ENCODE measurements at regions not wholly inside any gene's neighbourhood (a gene's known extent, or its start where the extent isn't known, plus 50 kb on each side); places are given as distances from the start of the nearest gene placed in this dataset.

DNA sequence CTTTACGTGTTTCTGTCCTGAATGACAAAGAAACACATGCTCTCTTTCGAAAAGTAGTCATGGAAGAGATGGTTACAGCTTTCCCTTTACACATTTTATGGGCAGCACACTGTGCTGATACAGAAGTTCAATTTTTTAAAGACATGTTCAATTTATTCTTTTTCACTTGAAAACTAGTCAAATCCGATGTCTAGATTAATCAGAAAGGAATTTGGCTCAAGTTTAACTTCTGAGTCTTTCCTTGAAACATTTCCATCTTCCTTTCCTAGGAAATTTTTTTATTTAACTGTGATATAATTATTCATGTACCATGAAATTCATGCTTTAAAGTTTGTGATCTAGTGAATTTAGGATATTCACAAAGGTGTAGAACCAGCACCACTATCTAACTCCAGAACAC, 360.1 kb downstream of the TNS3 start:
- FAIRE-seq, result no peak
- TF ChIP-seq CTCF (IDR thresholded peaks at IDR 0.05), result no peak
- H3K4me1 ChIP-seq, result no peaks in the 10 kb centered on the region
- no peaks in the 10 kb centered on the region for H3K36me3 ChIP-seq
- no peak overlapping the region for H3K4me3 ChIP-seq
- no peaks in the 10 kb centered on the region for H3K27me3 ChIP-seq
- no peak overlapping the region for H3K27ac ChIP-seq
- H3K9me3 ChIP-seq, result no peaks in the 10 kb centered on the region
- DNase-seq, result no peak
- intact Hi-C loops (cut with DNase I), result no loop called here
- WGBS, 2 donors, result 74 to 76% methylated on average over 3 of the region's 3 CpGs
- ATAC-seq, result no peak

DNA sequence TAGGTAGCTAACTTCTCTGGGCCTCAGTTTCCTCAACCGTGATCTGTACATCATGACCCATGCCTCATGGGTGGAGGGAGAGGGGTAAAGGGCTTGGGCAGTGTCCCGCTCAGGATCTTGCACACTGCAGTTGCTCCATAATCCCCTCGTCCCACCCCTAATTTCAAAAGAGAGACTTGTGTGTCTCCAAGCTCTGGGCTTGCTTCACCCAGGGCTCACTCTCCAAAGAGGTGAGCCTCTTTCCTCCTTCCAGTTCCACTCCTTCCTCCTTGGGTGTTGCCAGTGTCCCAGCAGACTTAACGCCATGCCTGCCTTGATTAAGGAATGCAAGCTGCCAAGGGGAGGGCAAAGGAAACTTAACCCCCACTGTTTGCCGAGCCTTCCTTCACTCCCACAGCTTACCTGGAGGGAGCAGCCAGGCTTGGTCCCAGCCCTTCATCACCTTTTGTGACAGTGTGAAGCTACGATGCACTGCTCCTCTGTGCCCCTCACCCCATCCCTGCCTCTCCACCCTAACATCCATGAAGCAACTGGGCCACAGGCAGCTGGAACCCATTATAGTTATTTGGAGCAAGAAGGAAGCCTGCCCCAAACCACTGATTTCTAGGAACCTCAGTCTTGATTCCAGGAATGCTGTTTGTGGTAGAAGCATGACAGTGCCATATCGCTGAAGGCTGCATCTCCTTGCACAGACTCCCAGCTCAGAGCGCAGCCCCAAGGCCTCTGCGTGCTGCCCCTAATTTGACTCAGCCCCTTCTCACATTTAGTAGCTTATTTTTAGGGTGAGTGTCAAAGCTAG, 363.3 kb downstream of the TNS3 start:
- Histone ChIP-seq H3K4me3 (no peak overlapping the region), H3K27ac (no peak overlapping the region), H3K9me3 (no peaks in the 10 kb centered on the region), H3K4me1 (no peaks in the 10 kb centered on the region), H3K36me3 (no peaks in the 10 kb centered on the region), H3K27me3 (no peaks in the 10 kb centered on the region)
- ATAC-seq (no peak), FAIRE-seq (no peak), DNase-seq (no peak)
- WGBS, 2 donors, result 88 to 90% methylated on average over 9 of the region's 9 CpGs
- TF ChIP-seq CTCF (IDR thresholded peaks at IDR 0.05), result no peak
- intact Hi-C loops (cut with DNase I), result no loop called here

DNA sequence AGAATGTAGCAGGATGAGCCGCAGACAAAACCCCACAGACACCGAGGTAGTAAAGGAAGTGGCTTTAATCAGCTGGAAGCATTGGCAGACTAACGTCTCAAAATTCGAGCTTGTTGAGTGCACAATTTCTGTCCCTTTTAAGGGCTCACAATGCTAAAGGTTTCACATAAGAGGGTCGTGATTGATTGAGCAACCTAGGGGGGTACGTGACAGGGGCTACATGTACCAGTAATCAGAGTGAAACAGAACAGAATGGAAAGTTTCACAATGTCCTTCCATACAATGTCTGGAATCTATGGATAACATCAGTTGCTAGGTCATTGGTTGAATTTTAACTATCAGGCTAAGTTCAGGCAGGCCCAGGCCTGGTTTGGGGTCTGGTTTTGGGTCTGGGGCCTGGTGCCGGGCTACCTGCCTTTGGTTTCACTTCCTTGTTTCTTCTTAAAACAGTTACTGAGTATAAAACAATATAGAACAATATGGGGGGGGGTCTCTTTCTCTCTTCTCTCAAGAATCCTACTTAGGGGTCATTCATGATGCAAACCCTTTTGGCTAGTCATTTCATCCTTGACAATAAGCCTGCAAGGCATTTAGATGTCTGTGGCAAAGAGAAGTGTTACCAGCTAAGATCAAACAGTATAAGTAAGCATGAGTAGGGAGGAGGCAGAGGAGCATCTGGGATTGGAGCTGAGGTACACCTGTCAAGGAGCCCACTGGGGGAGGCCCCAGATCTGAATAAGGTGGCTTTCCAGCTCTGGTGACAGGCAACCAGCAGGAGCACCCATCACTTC, 364.1 kb downstream of the TNS3 start:
- FAIRE-seq, result no peak

DNA sequence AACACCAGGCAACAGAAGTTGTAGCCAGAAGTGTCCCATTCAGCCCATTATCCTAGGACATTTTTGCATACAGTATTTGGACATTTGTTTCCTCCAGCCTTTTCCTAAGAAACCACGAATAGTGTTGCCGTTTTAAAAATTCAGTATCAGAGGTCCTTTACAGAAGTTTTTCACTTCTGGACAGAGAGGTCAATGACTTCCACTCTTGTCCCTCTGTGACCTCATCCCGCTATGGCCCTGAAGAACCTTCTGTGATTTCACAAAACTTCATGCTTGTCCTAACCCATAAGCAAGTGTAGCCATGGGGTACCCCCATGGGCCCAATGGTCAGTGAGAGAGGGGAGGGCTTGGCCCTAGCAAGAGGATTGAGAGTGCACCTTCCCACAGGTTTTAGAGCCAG, 364.8 kb downstream of the TNS3 start:
- H3K27ac ChIP-seq, result no peak overlapping the region
- no peak overlapping the region for H3K4me3 ChIP-seq
- no peaks in the 10 kb centered on the region for H3K9me3 ChIP-seq
- 85 to 94% methylated on average over 3 of the region's 3 CpGs for WGBS, 2 donors
- H3K4me1 ChIP-seq, result no peaks in the 10 kb centered on the region
- intact Hi-C loops (cut with DNase I), result no loop called here
- no peak for TF ChIP-seq CTCF (IDR thresholded peaks at IDR 0.05)
- no peaks in the 10 kb centered on the region for H3K27me3 ChIP-seq
- no peak for FAIRE-seq
- H3K36me3 ChIP-seq, result no peaks in the 10 kb centered on the region
- ATAC-seq, result no peak
- DNase-seq, result no peak

More for the DNA sequence above, 364.1 kb downstream of the TNS3 start:
- Histone ChIP-seq H3K9me3 (no peaks in the 10 kb centered on the region), H3K27ac (no peak overlapping the region), H3K27me3 (no peaks in the 10 kb centered on the region), H3K4me3 (no peak overlapping the region), H3K36me3 (no peaks in the 10 kb centered on the region), H3K4me1 (no peaks in the 10 kb centered on the region)
- no peak for DNase-seq
- intact Hi-C loops (cut with DNase I), result no loop called here
- ATAC-seq, result no peak
- WGBS, 2 donors, result 89 to 91% methylated on average over 7 of the region's 7 CpGs
- no peak for TF ChIP-seq CTCF (IDR thresholded peaks at IDR 0.05)

- Histone ChIP-seq H3K27me3 (no peaks in the 10 kb centered on the region), H3K4me3 (no peak overlapping the region), H3K36me3 (no peaks in the 10 kb centered on the region), H3K4me1 (peaks cover 0 to 5% (median 3%) of the 10 kb centered on the region in 3 donors), H3K27ac (no peak overlapping the region), H3K9me3 (no peaks in the 10 kb centered on the region)
- TF ChIP-seq CTCF (IDR thresholded peaks at IDR 0.05), result no peak
- intact Hi-C loops (cut with DNase I), result no loop called here
- DNase-seq, result no peak
- 93 to 95% methylated on average over 3 of the region's 3 CpGs for WGBS, 2 donors
- no peak for ATAC-seq
- no peak for FAIRE-seq
Measured at GRCh38 chr7:47216439-47216838, 365.5 kb downstream of the TNS3 start.
